ENCODE measurements at regions not wholly inside any gene's neighbourhood (a gene's known extent, or its start where the extent isn't known, plus 50 kb on each side); places are given as distances from the start of the nearest gene placed in this dataset.

- TF ChIP-seq EZH2 (IDR thresholded peaks at IDR 0.05; ENCODE audit: borderline replicate concordance, insufficient read depth, low read depth, low read length, poor library complexity, severe bottlenecking) (no peak), CTCF (IDR thresholded peaks at IDR 0.05) (no peak)
Measured at GRCh38 chr12:4852911-4853310, 56.8 kb upstream of the KCNA1 start.

All from B cell (primary cell).